ENCODE measurements at regions not wholly inside any gene's neighbourhood (a gene's known extent, or its start where the extent isn't known, plus 50 kb on each side); places are given as distances from the start of the nearest gene placed in this dataset.

GRCh38 chr3:4904811-4905695 is 74.2 kb upstream of the BHLHE40 start:
- intact Hi-C loops (cut with micrococcal nuclease) = no loop called here
- ATAC-seq (ENCODE audit: low read depth) (no peak), DNase-seq (no peak)
- no peak overlapping the region for H3K27ac Mint-ChIP-seq
- POLR2A ChIA-PET = interaction anchor here (0.6 kb wide), 1 partner anchor 13 kb away, joined by 12 read pairs; no protein-coding TSS in a partner anchor
- H3K9me3 Mint-ChIP-seq = no peaks in the 10 kb centered on the region
- H3K27me3 Mint-ChIP-seq = peaks cover 2% of the 10 kb centered on the region
- no peaks in the 10 kb centered on the region for H3K36me3 Mint-ChIP-seq (ENCODE audit: low read depth)
- TF ChIP-seq CTCF (IDR thresholded peaks at IDR 0.05) = no peak
- CTCF ChIA-PET = no interaction called here
- H3K4me3 Mint-ChIP-seq = no peak overlapping the region
- H3K4me1 Mint-ChIP-seq = no peaks in the 10 kb centered on the region

GRCh38 chr3:4906107-4906621 is 73.1 kb upstream of the BHLHE40 start:
- H3K27ac Mint-ChIP-seq = no peak overlapping the region
- intact Hi-C loops (cut with micrococcal nuclease) = no loop called here
- H3K4me1 Mint-ChIP-seq = no peaks in the 10 kb centered on the region
- H3K36me3 Mint-ChIP-seq (ENCODE audit: low read depth) = no peaks in the 10 kb centered on the region
- H3K9me3 Mint-ChIP-seq = no peaks in the 10 kb centered on the region
- ChIA-PET CTCF (no interaction called here), POLR2A (no interaction called here)
- H3K27me3 Mint-ChIP-seq = no peaks in the 10 kb centered on the region
- H3K4me3 Mint-ChIP-seq = no peak overlapping the region
- ATAC-seq (ENCODE audit: low read depth) = no peak
- DNase-seq = no peak
- no peak for TF ChIP-seq CTCF (IDR thresholded peaks at IDR 0.05)

GRCh38 chr3:4907050-4907449 is 72.2 kb upstream of the BHLHE40 start:
- no peak overlapping the region for H3K27ac Mint-ChIP-seq
- H3K36me3 Mint-ChIP-seq (ENCODE audit: low read depth) = no peaks in the 10 kb centered on the region
- no peaks in the 10 kb centered on the region for H3K27me3 Mint-ChIP-seq
- no peaks in the 10 kb centered on the region for H3K9me3 Mint-ChIP-seq
- intact Hi-C loops (cut with micrococcal nuclease) = no loop called here
- CTCF ChIA-PET = no interaction called here
- no peak overlapping the region for H3K4me3 Mint-ChIP-seq
- DNase-seq (no peak), ATAC-seq (ENCODE audit: low read depth) (no peak)
- H3K4me1 Mint-ChIP-seq = no peaks in the 10 kb centered on the region
- TF ChIP-seq CTCF (IDR thresholded peaks at IDR 0.05) = no peak
- POLR2A ChIA-PET = no interaction called here

- Mint-ChIP-seq H3K4me1 (no peaks in the 10 kb centered on the region), H3K4me3 (no peak overlapping the region), H3K27me3 (no peaks in the 10 kb centered on the region), H3K27ac (no peak overlapping the region), H3K36me3 (ENCODE audit: low read depth) (no peaks in the 10 kb centered on the region), H3K9me3 (no peaks in the 10 kb centered on the region)
- no peak for TF ChIP-seq CTCF (IDR thresholded peaks at IDR 0.05)
- DNase-seq = no peak
- intact Hi-C loops (cut with micrococcal nuclease) = no loop called here
- CTCF ChIA-PET = no interaction called here
- ATAC-seq (ENCODE audit: low read depth) = no peak
- POLR2A ChIA-PET = no interaction called here
Measured at GRCh38 chr3:4907643-4908432, 71.4 kb upstream of the BHLHE40 start.

Measured in activated B cell treated with CpG ODN at 0.5 μM for 24 hours (primary cell).